ENCODE measurements at regions not wholly inside any gene's neighbourhood (a gene's known extent, or its start where the extent isn't known, plus 50 kb on each side); places are given as distances from the start of the nearest gene placed in this dataset.

DNA sequence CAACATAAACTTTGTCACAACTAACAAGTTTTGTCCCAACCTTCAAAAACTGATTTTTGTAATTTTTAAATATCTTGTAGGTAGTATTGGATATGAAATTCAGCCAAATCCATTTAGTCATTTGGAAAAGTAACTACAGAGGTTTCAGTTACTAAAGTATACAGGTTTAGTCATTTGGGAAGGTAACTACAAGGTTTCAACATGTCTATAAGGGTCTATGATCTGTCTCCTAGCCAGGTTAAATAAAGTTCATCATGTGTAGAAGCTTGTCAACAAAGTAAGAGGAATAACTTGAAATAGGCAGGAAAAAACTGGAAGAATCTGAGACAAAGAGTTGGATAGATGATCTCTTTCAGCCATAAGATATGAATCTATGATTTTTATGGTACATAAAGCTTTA is 229.8 kb downstream of the COL12A1 start:
- no peaks in the 10 kb centered on the region for H3K9me3 ChIP-seq (replicated peaks; ENCODE audit: control insufficient read depth, insufficient read depth, low read depth, low read length)
- H3K4me2 ChIP-seq (ENCODE audit: insufficient read depth, low read length): no peak overlapping the region
- FAIRE-seq (no peak), ATAC-seq (no peak), DNase-seq (ENCODE audit: extremely low read depth in 1 of 4, low spot score in 3 of 4) (no peak)
- H3K9me1 ChIP-seq (ENCODE audit: control insufficient read depth, insufficient read depth, low read length): no peaks in the 10 kb centered on the region
- TF ChIP-seq, protein P1, sequence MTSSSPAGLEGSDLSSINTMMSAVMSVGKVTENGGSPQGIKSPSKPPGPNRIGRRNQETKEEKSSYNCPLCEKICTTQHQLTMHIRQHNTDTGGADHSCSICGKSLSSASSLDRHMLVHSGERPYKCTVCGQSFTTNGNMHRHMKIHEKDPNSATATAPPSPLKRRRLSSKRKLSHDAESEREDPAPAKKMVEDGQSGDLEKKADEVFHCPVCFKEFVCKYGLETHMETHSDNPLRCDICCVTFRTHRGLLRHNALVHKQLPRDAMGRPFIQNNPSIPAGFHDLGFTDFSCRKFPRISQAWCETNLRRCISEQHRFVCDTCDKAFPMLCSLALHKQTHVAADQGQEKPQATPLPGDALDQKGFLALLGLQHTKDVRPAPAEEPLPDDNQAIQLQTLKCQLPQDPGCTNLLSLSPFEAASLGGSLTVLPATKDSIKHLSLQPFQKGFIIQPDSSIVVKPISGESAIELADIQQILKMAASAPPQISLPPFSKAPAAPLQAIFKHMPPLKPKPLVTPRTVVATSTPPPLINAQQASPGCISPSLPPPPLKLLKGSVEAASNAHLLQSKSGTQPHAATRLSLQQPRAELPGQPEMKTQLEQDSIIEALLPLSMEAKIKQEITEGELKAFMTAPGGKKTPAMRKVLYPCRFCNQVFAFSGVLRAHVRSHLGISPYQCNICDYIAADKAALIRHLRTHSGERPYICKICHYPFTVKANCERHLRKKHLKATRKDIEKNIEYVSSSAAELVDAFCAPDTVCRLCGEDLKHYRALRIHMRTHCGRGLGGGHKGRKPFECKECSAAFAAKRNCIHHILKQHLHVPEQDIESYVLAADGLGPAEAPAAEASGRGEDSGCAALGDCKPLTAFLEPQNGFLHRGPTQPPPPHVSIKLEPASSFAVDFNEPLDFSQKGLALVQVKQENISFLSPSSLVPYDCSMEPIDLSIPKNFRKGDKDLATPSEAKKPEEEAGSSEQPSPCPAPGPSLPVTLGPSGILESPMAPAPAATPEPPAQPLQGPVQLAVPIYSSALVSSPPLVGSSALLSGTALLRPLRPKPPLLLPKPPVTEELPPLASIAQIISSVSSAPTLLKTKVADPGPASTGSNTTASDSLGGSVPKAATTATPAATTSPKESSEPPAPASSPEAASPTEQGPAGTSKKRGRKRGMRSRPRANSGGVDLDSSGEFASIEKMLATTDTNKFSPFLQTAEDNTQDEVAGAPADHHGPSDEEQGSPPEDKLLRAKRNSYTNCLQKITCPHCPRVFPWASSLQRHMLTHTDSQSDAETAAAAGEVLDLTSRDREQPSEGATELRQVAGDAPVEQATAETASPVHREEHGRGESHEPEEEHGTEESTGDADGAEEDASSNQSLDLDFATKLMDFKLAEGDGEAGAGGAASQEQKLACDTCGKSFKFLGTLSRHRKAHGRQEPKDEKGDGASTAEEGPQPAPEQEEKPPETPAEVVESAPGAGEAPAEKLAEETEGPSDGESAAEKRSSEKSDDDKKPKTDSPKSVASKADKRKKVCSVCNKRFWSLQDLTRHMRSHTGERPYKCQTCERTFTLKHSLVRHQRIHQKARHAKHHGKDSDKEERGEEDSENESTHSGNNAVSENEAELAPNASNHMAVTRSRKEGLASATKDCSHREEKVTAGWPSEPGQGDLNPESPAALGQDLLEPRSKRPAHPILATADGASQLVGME (CRISPR knock-in tag; IDR thresholded peaks at IDR 0.05): no peak
- TF ChIP-seq MNT (conservative IDR thresholded peaks at IDR 0.05): no peak
- no peak for TF ChIP-seq MYBL2 (IDR thresholded peaks at IDR 0.05; ENCODE audit: low read depth)
- TF ChIP-seq MYBL2 (CRISPR knock-in tag; IDR thresholded peaks at IDR 0.05; ENCODE audit: borderline replicate concordance): no peak
- no peak for TF ChIP-seq MTA3 (IDR thresholded peaks at IDR 0.05; ENCODE audit: borderline replicate concordance)
- TF ChIP-seq TBL1XR1 (IDR thresholded peaks at IDR 0.05; ENCODE audit: low read length in 2 of 2): no peak
- no peak overlapping the region for H3K4me3 ChIP-seq
- intact Hi-C loops (cut with micrococcal nuclease) (no loop called here), in situ Hi-C loops (cut with MboI) (no loop called here)
- H3K9ac ChIP-seq (ENCODE audit: insufficient read depth in 1 of 2, low read depth in 2 of 2, low read length in 2 of 2): no peak overlapping the region
- no peak overlapping the region for H2AFZ ChIP-seq (ENCODE audit: low read depth, low read length)
- no peaks in the 10 kb centered on the region for H4K20me1 ChIP-seq (replicated peaks; ENCODE audit: control insufficient read depth, insufficient read depth, low read length)
- no TSS peak for BruUV-seq (replicated peaks)
- H3K36me3 ChIP-seq (ENCODE audit: control insufficient read depth, insufficient read depth, low read length): no peaks in the 10 kb centered on the region
- H3K79me2 ChIP-seq (ENCODE audit: control insufficient read depth, insufficient read depth, low read length): no peaks in the 10 kb centered on the region
- no peak overlapping the region for H3K27ac ChIP-seq (ENCODE audit: extremely low read depth, low read depth, low read length)
- H3K4me1 ChIP-seq (replicated peaks in 1 of 2; ENCODE audit: control insufficient read depth in 2 of 2, insufficient read depth in 2 of 2, low read length in 2 of 2): no peaks in the 10 kb centered on the region
- ChIA-PET POLR2A (no interaction called here), CTCF (ENCODE audit: low intra/inter-chr PET ratio) (no interaction called here)
- no peaks in the 10 kb centered on the region for H3K27me3 ChIP-seq (ENCODE audit: control insufficient read depth in 2 of 2, insufficient read depth in 2 of 2, low read length in 2 of 2)

Measured in K562 (cell line).